Vagina (tissue), 2 donors: ENCODE measurements at regions not wholly inside any gene's neighbourhood (a gene's known extent, or its start where the extent isn't known, plus 50 kb on each side); places are given as distances from the start of the nearest gene placed in this dataset.

Experiments
- DNase-seq, 2 donors: peaks; one replicate each; pipeline ENCODE4 v3.0.0-alpha.2; 2017; ENCODE audit errors: extremely low spot score in 2 of 2
- H3K27ac ChIP-seq: fragments of 200-600 bp; sonication (generic); one replicate; pipeline ENCODE4 v1.5.1; 2019
- H3K27me3 ChIP-seq: fragments of 200-600 bp; sonication (generic); one replicate; pipeline ENCODE4 v1.5.1; 2019
- H3K36me3 ChIP-seq, 2 donors: fragments of 200-600 bp; sonication (generic); one replicate each; pipeline ENCODE4 v1.5.1; 2017 to 2019
- H3K4me1 ChIP-seq: fragments of 200-600 bp; sonication (generic); one replicate; pipeline ENCODE4 v1.5.1; 2019
- H3K4me3 ChIP-seq, 2 donors: fragments of 200-600 bp; sonication (generic); 1 replicate in 1 of 2; 2 replicates in 1 of 2; pipeline ENCODE4 v1.5.1; 2016 to 2019
- H3K9me3 ChIP-seq: fragments of 200-600 bp; sonication (generic); one replicate; pipeline ENCODE4 v1.5.1; 2019
- CTCF ChIP-seq, 3 experiments: fragments of 450-650 bp in 2 of 3; fragments of 200-600 bp in 1 of 3; sonication (generic) in 1 of 3; IDR thresholded peaks; one replicate each; pipeline ENCODE4 v1.5.1; 2017 to 2019; ENCODE audit warnings: antibody characterized with exemption in 3 of 3, mild to moderate bottlenecking in 2 of 3, moderate library complexity in 2 of 3
- POLR2A ChIP-seq, 2 donors: fragments of 450-650 bp; IDR thresholded peaks; one replicate each; pipeline ENCODE4 v1.6.1; 2017; ENCODE audit warnings: antibody characterized with exemption in 2 of 2, mild to moderate bottlenecking in 2 of 2, moderate library complexity in 2 of 2
- POLR2AphosphoS5 ChIP-seq, 2 donors: sonication (generic); formaldehyde crosslinking; IDR thresholded peaks; one replicate each; pipeline ENCODE4 v1.9.0; 2017; ENCODE audit warnings: antibody characterized with exemption in 2 of 2, mild to moderate bottlenecking in 2 of 2, low read depth in 1 of 2; ENCODE audit not compliant: insufficient read depth in 1 of 2
- intact Hi-C: fragments of 100-400 bp; cut with DNase I; formaldehyde crosslinking; loops from one replicate; pipeline ENCODE4 v1.15.1; 2023

GRCh38 chr1:99149952-99150351, 114.3 kb upstream of the PLPPR4 start:
- Histone ChIP-seq H3K4me3 (no peak overlapping the region), H3K27ac (no peak overlapping the region), H3K9me3 (no peaks in the 10 kb centered on the region), H3K27me3 (no peaks in the 10 kb centered on the region), H3K4me1 (no peaks in the 10 kb centered on the region), H3K36me3 (no peaks in the 10 kb centered on the region)
- TF ChIP-seq POLR2AphosphoS5 (IDR thresholded peaks at IDR 0.05; ENCODE audit: insufficient read depth in 1 of 2, low read depth in 1 of 2) (no peak), POLR2A (IDR thresholded peaks at IDR 0.05) (no peak), CTCF (IDR thresholded peaks at IDR 0.05) (no peak)
- no peak for DNase-seq
- intact Hi-C loops = no loop called here

GRCh38 chr1:99152132-99152531, 112.2 kb upstream of the PLPPR4 start:
- no peak overlapping the region for H3K4me3 ChIP-seq
- H3K9me3 ChIP-seq = no peaks in the 10 kb centered on the region
- TF ChIP-seq CTCF (IDR thresholded peaks at IDR 0.05) = no peak
- no peak for TF ChIP-seq POLR2A (IDR thresholded peaks at IDR 0.05)
- no peak for TF ChIP-seq POLR2AphosphoS5 (IDR thresholded peaks at IDR 0.05; ENCODE audit: insufficient read depth in 1 of 2, low read depth in 1 of 2)
- H3K4me1 ChIP-seq = no peaks in the 10 kb centered on the region
- H3K27me3 ChIP-seq = no peaks in the 10 kb centered on the region
- no peak overlapping the region for H3K27ac ChIP-seq
- intact Hi-C loops = no loop called here
- no peaks in the 10 kb centered on the region for H3K36me3 ChIP-seq
- DNase-seq = no peak

GRCh38 chr1:99163671-99164070, 100.6 kb upstream of the PLPPR4 start:
- Histone ChIP-seq H3K36me3 (no peaks in the 10 kb centered on the region), H3K4me1 (no peaks in the 10 kb centered on the region), H3K27me3 (no peaks in the 10 kb centered on the region), H3K4me3 (no peak overlapping the region), H3K9me3 (no peaks in the 10 kb centered on the region), H3K27ac (no peak overlapping the region)
- intact Hi-C loops = no loop called here
- TF ChIP-seq POLR2AphosphoS5 (IDR thresholded peaks at IDR 0.05; ENCODE audit: insufficient read depth in 1 of 2, low read depth in 1 of 2) (no peak), POLR2A (IDR thresholded peaks at IDR 0.05) (no peak), CTCF (IDR thresholded peaks at IDR 0.05) (no peak)
- no peak for DNase-seq

- intact Hi-C loops = no loop called here
- H3K36me3 ChIP-seq = no peaks in the 10 kb centered on the region
- TF ChIP-seq POLR2AphosphoS5 (IDR thresholded peaks at IDR 0.05; ENCODE audit: insufficient read depth in 1 of 2, low read depth in 1 of 2) = no peak
- no peak for TF ChIP-seq CTCF (IDR thresholded peaks at IDR 0.05)
- TF ChIP-seq POLR2A (IDR thresholded peaks at IDR 0.05) = no peak
Observed at GRCh38 chr1:99170516-99170915, 93.8 kb upstream of the PLPPR4 start.

GRCh38 chr1:99171184-99171813, 93.0 kb upstream of the PLPPR4 start:
- no peak for TF ChIP-seq POLR2AphosphoS5 (IDR thresholded peaks at IDR 0.05; ENCODE audit: insufficient read depth in 1 of 2, low read depth in 1 of 2)
- TF ChIP-seq CTCF (IDR thresholded peaks at IDR 0.05) = no peak
- no peak for TF ChIP-seq POLR2A (IDR thresholded peaks at IDR 0.05)
- intact Hi-C loops = no loop called here
- Histone ChIP-seq H3K36me3 (no peaks in the 10 kb centered on the region), H3K4me3 (no peak overlapping the region), H3K4me1 (no peaks in the 10 kb centered on the region), H3K27me3 (no peaks in the 10 kb centered on the region), H3K9me3 (no peaks in the 10 kb centered on the region), H3K27ac (no peak overlapping the region)
- no peak for DNase-seq

More at GRCh38 chr1:99170516-99170915, 93.8 kb upstream of the PLPPR4 start:
- H3K9me3 ChIP-seq = no peaks in the 10 kb centered on the region
- no peak overlapping the region for H3K4me3 ChIP-seq
- H3K4me1 ChIP-seq = no peaks in the 10 kb centered on the region
- DNase-seq = no peak
- H3K27ac ChIP-seq = no peak overlapping the region
- H3K27me3 ChIP-seq = no peaks in the 10 kb centered on the region
